SKM-1 (cell line): ENCODE measurements at regions not wholly inside any gene's neighbourhood (a gene's known extent, or its start where the extent isn't known, plus 50 kb on each side); places are given as distances from the start of the nearest gene placed in this dataset.

Experiments used
- DNase-seq: peaks from one replicate; lab custom pipeline; 2025; ENCODE audit not compliant: unreplicated experiment; lab: John Stamatoyannopoulos, UW

GRCh38 chr10:21174715-21175495 is 277.8 kb upstream of the NEBL start:
- no peak for DNase-seq

- no peak for DNase-seq
These were observed 276.9 kb upstream of the NEBL start for GRCh38 chr10:21173802-21174714.

- no peak for DNase-seq
These were observed 276.1 kb upstream of the NEBL start for GRCh38 chr10:21172930-21173801.

GRCh38 chr10:21172542-21172929 is 275.4 kb upstream of the NEBL start:
- no peak for DNase-seq

GRCh38 chr10:21171936-21172541 is 274.9 kb upstream of the NEBL start:
- no peak for DNase-seq

- no peak for DNase-seq
These were observed 274.3 kb upstream of the NEBL start for GRCh38 chr10:21171197-21171935.

- DNase-seq, result no peak
These were observed 273.1 kb upstream of the NEBL start for GRCh38 chr10:21170216-21170615.

GRCh38 chr10:21169271-21169670 is 272.2 kb upstream of the NEBL start:
- no peak for DNase-seq

- DNase-seq, result no peak
These were observed 270.3 kb upstream of the NEBL start for GRCh38 chr10:21167288-21168010.

- no peak for DNase-seq
These were observed 269.6 kb upstream of the NEBL start for GRCh38 chr10:21166557-21167287.

GRCh38 chr10:21165489-21165888 is 268.4 kb upstream of the NEBL start:
- DNase-seq, result no peak

GRCh38 chr10:21164687-21165086 is 267.6 kb upstream of the NEBL start:
- DNase-seq, result no peak

GRCh38 chr10:21162948-21163347 is 265.8 kb upstream of the NEBL start:
- no peak for DNase-seq

- no peak for DNase-seq
These were observed 264.5 kb upstream of the NEBL start for GRCh38 chr10:21161647-21162046.

GRCh38 chr10:21161090-21161625 is 264.0 kb upstream of the NEBL start:
- no peak for DNase-seq

- DNase-seq, result no peak
These were observed 263.0 kb upstream of the NEBL start for GRCh38 chr10:21160116-21160515.

GRCh38 chr10:21159669-21160068 is 262.6 kb upstream of the NEBL start:
- no peak for DNase-seq

GRCh38 chr10:21158301-21158700 is 261.2 kb upstream of the NEBL start:
- no peak for DNase-seq
